HG02973 (cell line): ENCODE measurements at regions not wholly inside any gene's neighbourhood (a gene's known extent, or its start where the extent isn't known, plus 50 kb on each side); places are given as distances from the start of the nearest gene placed in this dataset.
A peak's percentile ranks its signal among the peaks of the same experiment; 100 is the strongest.
"Not testable (repeated sequence)": the region's sequence is repeated elsewhere in the genome, so short reads cannot be mapped to it uniquely, and the experiment has no call there.

Source experiments
- ATAC-seq: cut with Tn5 transposase; IDR thresholded peaks from one replicate; pipeline ENCODE4 v1.9.1; 2021; ENCODE audit warnings: moderate library complexity; ENCODE audit not compliant: unreplicated experiment

DNA sequence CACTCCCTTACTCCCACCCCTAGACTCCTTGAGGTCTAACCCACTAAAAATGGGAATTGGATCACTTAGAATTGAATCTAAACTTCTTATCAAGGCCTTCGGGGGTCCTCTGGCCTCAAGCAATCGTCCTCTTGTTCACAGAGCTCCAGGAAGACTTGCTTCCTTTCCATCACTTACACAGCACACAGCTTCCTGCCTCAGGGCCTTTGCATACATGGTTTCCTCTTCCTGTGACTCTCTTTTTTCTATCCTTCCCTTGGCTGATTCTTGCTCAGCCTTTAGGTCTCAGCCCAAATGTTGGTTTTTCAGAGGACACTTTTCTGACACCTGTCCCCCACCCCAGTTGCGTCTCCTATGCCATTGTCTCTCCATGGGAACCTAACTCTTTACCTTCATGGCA lies 50.0 kb upstream of the ALDH1B1 start:
- ATAC-seq = no peak

DNA sequence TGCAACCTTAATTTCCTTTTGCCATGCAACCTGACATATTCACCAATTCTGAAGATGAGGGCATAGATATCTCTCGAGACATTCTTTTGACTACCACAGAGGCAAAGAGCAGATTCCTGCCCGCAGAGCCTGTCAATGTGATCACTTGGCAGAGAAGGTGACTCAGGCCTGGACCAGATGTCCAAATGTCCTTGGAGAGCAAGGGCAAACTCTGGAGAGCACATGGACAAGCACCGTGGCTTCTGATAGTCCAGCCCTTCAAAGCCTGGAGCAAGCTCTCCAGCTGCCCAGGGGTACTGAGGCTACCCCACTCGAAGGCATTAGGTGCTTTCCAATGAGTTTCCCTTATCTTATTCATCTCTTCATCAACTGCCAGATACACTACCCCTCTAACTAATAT lies 50.4 kb upstream of the ALDH1B1 start:
- no peak for ATAC-seq

DNA sequence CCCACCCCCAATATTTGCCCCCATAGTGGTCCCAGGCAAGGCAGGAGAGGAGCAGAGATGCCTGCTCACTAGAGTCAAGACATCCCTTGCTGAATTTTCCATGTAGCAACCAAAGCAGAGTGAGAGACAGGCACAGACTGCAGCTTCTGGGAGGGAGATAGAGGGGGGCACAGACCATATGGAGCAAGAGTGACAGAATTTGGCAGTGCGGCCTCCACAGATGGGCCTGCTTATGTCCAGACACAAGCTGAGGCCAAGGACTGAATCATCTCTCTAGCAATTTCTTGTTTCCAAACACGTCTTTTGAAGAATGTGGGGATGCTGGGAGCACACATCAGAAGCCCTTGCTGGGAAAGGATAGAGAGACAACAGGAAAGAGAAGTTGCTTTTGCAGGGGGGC lies 53.0 kb upstream of the ALDH1B1 start:
- ATAC-seq = no peak

DNA sequence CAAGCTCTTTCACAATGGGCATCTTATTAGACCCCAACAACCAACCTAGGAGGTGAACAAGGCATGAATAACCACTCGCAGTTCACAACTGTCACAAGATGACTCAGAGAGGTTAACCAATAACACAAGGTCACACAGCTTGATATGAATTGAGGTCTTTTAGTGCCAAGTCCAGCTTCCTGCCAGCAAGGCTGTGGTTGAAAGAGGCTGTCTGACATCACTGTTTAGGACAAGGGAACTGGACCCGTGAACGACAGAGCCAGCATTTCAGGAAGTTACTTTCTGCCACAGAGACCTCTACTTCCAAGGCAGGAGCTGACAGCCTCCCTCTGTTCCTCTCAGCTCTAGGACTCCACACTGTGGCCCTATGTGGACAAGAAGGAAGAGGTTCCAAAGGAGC lies 53.4 kb upstream of the ALDH1B1 start:
- ATAC-seq = no peak

DNA sequence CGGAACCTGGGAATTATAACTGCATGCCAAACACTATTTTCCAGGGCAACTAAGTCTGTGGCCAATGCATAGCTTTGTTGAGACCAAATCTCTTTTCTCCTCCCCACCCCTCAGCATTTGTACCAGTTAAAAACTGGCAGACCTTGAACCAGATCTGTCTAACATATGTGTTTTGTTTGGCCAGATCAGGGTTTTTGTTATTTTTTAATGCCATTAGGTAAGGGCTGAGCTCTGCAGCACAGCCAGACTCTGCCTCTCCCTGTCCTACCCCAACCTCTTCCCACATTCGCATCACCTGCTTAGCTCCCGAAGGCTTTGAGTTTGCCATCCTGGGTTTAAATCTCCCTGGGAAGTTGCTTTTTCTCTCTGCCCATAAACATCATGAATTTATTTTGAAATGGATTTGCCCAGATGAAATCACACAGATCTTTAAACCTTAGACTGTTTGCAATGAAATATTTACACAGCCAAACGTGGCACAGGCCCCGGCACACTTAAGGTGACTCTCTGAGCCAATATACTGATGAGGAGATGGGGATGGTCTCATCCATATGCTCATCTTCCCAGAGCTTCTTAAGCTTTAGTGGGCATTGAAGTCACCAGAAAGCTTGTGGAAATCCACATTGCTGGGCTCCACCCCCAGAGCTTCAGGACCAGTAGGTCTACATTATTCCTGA lies 54.0 kb upstream of the ALDH1B1 start:
- ATAC-seq = no peak

DNA sequence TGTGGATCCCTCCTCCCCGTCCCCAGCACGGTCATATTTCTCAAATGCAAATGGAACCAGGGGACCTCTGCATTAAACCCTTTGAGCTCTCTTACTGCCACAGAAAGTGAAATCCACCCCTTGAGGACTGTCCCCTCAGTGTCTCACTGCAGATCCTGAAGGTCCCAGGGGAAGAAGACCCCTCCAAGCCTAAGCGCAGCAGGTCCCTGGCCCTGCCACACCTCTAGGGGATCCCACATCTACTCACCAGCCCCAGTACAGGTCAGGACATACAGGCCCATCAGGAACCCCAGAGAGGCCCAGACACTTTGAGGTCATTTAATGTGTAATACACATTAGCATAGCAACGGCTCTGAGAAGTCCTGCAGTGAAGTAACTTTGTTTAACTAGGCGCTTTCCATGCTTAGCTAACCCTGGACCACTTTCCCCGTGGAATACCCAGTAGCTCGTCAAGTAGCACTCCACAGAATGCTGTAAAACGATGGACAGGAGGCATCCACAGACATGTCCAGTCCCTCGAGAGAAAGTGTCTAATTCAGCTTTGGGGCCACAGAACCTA lies 54.7 kb upstream of the ALDH1B1 start:
- no peak for ATAC-seq

DNA sequence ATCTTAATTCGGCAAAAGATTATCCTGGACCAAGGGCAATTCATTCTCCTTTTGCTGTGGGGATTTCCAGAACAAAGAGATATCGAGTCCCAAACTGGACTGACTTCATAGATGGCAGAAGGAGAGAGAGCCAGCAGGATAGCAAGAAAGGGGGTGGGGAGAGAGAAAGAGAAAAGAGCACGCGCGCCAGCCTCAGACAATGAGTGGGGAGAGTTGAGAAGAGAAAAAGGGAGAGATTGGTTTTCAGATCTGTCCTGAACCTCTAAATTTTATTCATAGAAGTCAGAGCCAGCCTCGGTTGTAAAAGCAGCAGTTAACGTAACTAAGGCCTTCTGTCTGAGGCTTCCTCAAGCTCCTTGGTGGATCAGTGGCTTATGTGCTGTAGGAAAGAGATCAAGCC lies 55.3 kb upstream of the ALDH1B1 start:
- ATAC-seq = no peak

DNA sequence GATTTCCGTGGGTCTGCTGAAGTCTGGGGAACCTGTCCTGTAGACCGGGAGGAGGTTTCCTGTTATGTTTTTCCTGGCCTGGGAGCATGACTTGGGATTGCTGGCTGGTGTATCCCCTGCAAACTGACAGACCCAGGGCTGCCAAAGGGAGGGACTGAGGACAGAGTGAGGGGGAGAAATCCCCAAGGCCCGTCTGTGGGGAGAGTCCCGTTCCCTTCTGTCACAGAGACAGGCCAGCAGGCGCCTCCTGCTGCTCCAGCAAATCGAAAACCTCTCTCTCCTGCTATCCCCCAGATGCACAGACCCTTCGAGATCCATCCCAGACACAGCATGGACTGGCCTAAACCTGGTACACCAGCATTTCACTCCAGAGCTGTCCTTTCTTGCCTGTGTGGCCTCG lies 56.2 kb upstream of the ALDH1B1 start:
- no peak for ATAC-seq

DNA sequence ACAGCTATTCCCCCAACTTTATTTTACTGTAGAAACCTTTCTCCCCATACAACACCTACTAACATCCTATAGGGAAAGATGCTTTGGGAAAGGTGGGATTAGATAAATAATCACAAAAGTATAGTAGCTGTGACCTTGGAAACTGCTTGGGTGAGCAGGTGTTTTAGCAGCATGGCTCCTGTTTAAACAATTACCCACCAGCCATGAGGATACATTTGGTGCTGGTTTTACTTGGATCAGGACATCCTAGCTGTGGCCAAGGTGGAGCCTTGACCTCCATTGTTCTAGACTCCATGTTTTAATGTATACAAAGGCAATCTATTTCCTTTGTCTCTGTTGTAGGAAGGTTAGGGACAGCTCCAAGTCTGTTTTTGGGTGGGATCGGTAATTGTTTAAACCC lies 56.8 kb upstream of the ALDH1B1 start:
- ATAC-seq = no peak

DNA sequence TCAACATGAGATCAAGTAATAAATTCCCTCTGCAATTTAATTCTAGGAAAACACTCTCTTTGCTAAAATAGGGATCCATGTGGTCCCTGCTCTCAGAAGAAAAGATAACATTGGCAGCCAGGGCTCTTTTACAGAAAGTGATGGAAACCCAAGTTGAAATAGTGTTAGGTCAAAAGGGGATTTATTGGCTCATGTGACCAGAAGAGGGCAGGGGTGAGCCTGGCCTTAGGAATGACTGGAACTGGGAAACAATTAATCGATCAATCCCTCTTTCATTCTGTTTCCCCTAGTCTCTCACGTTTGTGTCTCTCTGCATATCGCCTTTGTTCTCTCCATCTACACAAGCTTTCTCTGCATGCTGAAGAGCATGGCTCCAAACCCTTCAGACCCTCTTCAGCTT lies 58.3 kb upstream of the ALDH1B1 start:
- no peak for ATAC-seq

DNA sequence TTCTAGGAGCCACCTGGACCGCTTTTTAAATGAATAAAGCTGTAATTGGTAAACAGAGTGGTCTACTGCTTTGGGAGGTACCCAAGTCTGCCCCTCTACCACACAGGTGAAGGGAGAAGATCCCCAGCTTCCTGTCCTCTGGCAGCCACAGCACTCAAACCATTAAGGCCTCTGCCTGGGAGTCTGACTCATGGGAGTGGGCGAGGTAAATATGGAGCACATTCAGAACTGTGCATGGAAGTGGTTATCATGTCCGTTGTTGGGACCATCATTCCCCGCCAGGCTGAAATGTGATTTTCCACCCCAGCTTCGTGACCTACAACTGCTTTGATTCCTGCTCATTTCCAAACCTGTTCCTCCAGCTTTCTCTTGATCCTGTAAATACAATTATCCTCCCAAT lies 59.5 kb upstream of the ALDH1B1 start:
- ATAC-seq = no peak

DNA sequence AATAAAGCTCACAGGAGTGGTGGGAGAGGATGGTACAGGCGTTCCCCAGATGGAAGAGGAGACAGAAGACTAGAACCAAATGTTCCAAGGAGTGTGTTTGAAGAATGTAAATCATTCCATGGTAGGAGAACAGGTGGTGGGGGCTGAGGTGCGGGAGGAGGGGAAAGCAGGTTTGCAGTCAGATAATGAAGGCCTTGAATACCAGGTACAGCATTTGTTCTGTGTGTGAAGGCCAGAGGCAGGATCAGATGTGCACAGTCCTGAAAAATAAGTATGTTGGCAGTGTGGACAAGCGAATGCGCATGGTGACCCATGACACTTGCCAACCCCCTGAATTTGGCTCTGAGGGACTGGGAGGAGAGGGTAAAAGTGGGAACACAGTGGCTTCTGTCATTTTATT lies 59.9 kb upstream of the ALDH1B1 start:
- no peak for ATAC-seq

DNA sequence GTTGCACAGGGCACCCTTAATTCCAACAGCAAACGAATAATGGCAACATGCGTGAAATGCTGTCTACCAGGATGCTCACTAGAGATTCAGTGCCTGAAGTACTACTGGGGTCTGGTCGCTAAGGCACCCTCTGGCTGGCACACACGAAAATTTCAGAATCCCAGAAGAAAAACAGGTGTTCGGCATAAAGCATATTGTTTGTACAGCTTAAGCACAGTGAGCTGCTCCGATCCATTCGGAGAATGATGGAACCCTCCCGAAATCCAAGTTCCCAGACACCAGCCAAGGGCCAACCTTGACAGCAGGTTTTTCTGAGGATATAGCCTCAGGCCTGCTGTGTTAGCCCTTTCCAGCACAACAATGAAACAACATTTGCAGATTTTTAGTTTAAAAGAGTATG lies 61.4 kb upstream of the ALDH1B1 start:
- ATAC-seq = no peak

DNA sequence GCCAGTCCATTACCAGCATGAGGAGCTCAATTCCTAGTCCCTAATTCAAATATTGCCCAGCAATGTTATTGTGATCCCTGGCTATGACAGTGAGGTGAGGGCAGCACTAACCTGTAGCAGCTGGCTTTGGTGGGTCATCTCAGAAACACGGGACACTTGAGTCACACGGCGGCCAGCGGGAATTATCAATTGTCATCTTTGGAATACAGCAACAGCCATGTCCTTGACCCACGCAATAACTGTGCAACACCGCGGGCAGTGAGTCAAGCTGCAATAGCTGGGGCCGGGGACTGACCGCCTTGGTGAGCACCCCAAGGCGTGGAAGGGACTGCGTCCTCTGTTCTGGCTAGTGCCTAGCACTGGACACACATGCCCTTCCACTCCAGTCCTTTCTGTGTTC lies 62.5 kb upstream of the ALDH1B1 start:
- ATAC-seq = no peak

DNA sequence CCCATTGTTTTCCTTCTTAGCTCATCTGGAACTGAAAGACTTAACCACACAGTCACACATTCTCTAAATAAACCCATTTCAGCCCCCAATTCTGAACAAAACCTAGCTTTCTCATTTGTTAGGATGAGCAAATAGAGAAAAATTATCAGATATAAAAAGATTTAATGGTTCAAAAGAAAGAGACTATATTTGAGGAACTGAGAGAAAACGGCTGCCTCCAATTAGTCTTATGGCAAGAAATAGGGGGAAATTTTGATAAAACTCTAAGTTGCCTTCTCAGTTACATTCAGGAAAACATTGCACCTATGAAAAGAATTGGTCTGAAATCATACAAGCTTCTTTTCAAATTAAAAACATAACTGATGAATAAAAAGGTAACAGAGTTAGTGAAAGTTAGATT lies 63.7 kb upstream of the ALDH1B1 start:
- no peak for ATAC-seq

DNA sequence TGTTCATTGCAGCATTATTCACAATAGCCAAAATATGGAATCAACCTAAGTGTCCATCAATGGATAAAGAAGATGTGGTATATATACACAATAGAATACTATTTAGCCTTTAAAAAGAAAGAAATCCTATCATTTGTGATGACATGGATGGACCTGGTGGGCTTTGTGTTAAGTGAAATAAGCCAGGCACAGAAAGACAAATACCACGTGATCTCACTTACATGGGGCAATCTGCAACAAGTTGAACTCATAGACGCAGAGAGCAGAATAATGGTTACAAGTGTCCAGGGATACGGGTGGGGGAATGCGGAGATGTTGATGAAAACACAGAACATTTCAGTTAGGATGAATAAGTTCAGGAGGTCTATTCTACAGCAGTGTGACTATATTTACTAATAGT lies 66.4 kb upstream of the ALDH1B1 start:
- ATAC-seq = no peak

DNA sequence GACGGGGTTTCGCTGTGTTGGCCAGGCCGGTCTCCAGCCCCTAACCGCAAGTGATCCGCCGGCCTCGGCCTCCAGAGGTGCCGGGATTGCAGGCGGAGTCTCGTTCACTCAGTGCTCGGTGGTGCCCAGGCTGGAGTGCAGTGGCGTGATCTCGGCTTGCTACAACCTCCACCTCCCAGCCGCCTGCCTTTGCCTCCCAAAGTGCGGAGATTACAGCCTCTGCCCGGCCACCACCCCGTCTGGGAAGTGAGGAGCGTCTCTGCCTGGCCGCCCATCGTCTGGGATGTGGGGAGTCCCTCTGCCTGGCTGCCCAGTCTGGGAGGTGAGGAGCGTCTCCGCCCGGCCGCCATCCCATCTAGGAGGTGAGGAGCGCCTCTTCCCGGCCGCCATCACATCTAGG lies 68.3 kb upstream of the ALDH1B1 start:
- ATAC-seq = not testable (repeated sequence)

DNA sequence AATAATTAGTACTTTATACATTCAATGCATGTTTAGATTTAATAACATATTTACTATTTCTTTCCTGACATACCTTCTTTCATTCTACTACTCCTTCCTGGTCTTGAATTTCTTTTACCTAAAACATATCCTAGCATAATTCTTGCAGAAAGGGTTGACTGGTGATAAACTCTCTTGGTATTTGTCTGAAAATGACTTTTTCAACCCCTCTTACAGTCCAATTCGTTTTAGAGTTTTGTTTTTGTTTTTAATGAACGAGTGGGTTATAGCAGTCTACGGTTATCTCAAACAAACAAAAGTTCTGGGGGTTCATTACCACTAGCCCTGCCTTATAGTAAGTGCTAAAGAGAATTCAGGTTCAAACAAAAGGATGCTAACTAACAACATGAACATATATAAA lies 69.6 kb upstream of the ALDH1B1 start:
- no peak for ATAC-seq

DNA sequence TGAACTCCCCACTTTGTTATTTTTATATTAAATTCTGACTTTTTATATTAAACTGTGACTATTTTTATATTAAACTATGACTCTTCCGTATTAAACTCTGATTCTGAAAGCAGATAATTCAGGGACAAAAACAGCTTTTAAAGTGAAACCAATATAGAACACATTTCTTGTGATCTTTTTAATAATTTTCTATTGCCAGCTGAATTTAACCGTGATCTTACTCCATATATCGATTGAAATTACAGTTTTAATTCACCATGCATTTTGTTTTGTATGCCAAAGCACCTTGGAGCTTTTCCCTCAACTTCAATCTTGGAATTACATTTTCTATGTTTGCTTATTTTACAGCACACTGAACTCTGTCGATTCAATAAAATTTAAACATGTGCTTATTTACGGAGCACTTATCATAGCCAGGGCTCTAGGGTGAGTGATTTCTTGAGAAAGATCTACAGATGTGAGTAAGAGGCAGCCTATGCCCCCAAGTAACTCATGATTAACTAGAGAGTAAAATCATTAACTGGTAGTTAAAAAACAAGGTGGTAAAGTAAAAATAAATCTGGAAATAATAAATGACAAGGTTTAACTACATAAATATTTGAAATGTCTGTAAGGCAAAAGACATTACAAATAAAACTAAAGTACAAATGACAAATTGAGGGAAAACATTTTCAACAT lies 72.9 kb upstream of the ALDH1B1 start:
- no peak for ATAC-seq

DNA sequence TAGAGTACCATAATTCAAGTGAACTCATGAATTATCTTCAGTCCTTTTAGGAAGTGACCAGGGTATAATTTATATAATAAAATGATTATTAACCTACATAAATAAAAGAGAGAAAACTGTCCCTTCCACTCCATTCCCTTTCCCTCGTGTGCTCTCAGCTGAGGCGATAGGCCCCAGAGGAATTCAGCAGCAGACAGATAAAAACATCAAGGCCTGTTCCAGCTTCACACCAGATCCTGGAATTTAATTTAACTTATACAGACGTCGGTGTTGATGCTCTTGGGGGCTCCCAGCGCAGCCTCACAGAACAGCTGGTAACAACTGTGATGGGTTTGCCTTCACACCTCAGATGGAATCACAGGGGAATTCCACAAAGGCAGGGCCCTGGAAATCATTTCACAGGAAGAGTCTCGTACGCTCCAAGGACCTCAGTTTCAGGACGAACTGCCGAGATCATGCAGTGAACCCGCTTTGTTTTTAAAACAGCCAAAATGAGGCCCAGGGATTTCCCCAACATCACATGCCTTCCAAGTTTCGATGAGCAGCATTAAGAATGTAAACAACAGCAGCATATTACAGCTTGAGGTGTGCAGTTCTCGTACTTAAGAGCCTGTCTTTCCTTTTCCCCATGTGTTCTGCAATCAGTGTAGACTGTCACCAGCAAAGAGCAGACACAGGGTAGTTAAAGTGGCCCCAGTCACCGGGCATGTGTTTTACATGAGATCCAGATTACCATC lies 73.6 kb upstream of the ALDH1B1 start:
- peak; percentile 82 for ATAC-seq

DNA sequence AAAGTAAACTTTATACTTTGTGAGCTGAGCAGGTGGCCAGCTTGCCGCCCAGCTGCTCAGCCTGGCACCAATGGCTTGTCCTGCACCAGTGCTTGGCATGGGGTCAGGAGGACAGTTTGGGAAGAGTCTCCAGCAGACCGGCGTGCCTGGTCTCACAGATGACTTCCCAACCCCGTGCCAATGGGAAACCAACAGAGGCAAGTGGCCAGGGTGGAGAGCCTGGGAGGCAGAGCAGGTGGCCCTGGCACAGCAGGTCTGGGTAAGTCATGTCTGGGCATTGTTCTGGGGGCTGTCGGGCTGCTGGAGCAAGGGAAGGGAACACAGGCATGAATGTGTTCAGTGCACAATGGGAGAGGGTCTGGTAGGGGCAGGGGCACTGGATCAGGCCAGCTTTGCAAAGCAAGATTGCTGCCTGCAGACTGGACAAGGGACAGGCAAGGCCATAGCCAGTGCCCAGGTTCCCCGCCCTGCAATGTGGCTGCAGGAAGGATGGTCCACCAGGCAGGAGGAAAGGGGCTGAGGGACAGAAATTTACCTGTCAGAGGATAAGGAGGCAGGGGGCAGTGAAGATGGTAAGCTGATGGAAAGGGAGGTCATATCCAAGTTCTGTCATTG lies 76.2 kb upstream of the ALDH1B1 start:
- ATAC-seq = no peak
